Testis (tissue), 2 donors: ENCODE measurements at regions not wholly inside any gene's neighbourhood (a gene's known extent, or its start where the extent isn't known, plus 50 kb on each side); places are given as distances from the start of the nearest gene placed in this dataset.

ENCODE experiments used
- POLR2A ChIP-seq: fragments of 450-650 bp; IDR thresholded peaks from one replicate; pipeline ENCODE4 v1.6.1; 2017; ENCODE audit warnings: antibody characterized with exemption, mild to moderate bottlenecking, moderate library complexity
- TF ChIP-seq, protein P1 (sequence below), 3 experiments: fragments of 450-650 bp in 2 of 3; fragments of 200-600 bp in 1 of 3; sonication (generic) in 1 of 3; IDR thresholded peaks; one replicate each; pipeline ENCODE4 v1.5.1; 2016 to 2019; ENCODE audit warnings: antibody characterized with exemption in 3 of 3, mild to moderate bottlenecking in 2 of 3, moderate library complexity in 1 of 3

DNA sequence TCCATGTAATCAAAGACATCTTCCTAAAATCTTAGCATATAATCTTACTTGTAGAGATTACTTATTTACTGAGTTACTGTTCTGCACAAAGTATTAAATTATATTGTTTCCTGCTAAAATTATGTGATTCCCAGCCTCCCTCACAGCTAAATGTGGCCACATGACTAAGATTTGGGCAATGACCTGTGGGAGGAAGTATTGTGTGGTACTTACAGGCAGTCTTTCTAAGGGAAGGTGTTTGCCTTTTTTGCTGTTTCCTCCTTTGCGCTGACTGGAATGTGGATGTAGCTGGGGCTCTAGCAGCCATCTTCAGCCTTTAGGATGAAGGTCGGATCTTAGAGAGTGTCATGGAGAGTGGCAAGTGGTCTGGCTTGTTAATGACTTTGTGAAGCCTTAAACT, 146.3 kb upstream of the APCDD1 start:
- TF ChIP-seq, protein P1, sequence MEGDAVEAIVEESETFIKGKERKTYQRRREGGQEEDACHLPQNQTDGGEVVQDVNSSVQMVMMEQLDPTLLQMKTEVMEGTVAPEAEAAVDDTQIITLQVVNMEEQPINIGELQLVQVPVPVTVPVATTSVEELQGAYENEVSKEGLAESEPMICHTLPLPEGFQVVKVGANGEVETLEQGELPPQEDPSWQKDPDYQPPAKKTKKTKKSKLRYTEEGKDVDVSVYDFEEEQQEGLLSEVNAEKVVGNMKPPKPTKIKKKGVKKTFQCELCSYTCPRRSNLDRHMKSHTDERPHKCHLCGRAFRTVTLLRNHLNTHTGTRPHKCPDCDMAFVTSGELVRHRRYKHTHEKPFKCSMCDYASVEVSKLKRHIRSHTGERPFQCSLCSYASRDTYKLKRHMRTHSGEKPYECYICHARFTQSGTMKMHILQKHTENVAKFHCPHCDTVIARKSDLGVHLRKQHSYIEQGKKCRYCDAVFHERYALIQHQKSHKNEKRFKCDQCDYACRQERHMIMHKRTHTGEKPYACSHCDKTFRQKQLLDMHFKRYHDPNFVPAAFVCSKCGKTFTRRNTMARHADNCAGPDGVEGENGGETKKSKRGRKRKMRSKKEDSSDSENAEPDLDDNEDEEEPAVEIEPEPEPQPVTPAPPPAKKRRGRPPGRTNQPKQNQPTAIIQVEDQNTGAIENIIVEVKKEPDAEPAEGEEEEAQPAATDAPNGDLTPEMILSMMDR (IDR thresholded peaks at IDR 0.05) = no peak
- TF ChIP-seq POLR2A = no peak
